A673 (cell line): ENCODE measurements at regions not wholly inside any gene's neighbourhood (a gene's known extent, or its start where the extent isn't known, plus 50 kb on each side); places are given as distances from the start of the nearest gene placed in this dataset.

Source experiments
- CTCF ChIP-seq: fragments of 300-800, 200-600 bp; sonication (generic); conservative IDR thresholded peaks from 2 replicates; pipeline ENCODE4 v1.5.1; 2017; ENCODE audit warnings: low read depth, mild to moderate bottlenecking, antibody characterized with exemption, low read length, moderate library complexity, mixed read lengths
- EZH2 ChIP-seq: fragments of 200-600 bp; sonication (generic); IDR thresholded peaks from 2 replicates; pipeline ENCODE4 v1.6.1; 2017; ENCODE audit warnings: borderline replicate concordance, low read depth, mild to moderate bottlenecking, mixed read lengths, antibody characterized with exemption, low read length; ENCODE audit not compliant: poor library complexity, severe bottlenecking

GRCh38 chr10:44233561-44234482 lies 151.1 kb downstream of the CXCL12 start:
- TF ChIP-seq CTCF (no peak), EZH2 (no peak)
